NCI-H345 treated with DMSO at 0.1 percent for 48 hours (cell line): ENCODE measurements at regions not wholly inside any gene's neighbourhood (a gene's known extent, or its start where the extent isn't known, plus 50 kb on each side); places are given as distances from the start of the nearest gene placed in this dataset.
"Not testable (repeated sequence)": the region's sequence is repeated elsewhere in the genome, so short reads cannot be mapped to it uniquely, and the experiment has no call there.

Experiments
- DNase-seq: peaks from one replicate; lab custom pipeline; 2025; ENCODE audit not compliant: unreplicated experiment; lab: John Stamatoyannopoulos, UW

DNA sequence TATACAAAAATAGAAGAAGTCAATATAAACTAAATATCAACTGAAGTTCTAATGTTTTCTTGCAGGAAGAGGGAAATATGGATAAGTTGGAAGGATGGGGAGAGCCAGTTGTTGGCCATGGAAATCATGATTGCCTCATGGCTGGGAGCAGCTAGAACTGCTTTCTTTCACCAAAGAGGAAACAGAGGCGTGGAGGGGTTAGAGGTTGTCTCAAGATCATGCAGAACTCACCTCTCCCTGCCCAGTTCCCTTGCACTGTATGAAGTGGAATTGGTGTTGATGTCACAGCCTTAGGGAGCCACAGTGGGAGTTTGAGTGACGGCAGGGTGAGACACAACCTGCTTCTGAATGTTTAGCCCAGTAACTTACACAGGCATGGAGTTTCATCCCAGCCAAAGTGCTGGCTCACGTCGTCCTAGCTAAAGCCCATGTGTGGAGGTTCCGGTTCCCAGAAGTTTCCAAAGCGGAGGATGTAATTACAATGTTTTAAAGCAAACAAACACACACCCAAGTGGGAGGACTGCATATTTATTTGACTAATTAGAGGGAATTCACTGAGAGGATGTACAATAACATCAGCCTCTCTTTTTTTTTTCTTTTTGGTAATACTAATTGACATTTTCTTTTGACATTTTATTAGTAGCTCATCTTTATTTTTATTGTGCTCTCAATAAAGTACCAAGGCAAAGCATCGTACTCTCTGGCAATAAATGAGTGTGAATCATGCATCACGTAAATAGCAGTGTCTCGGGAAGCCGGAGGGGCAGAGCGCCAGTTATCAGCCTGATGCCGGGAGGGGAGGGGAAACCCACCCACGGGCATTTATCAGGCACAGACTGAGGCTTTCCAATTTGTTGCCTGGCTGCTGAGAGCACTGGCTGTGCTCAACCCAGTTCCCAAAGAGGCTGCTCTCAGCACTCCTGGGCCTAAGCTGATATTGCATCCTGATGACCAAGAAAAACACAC is 118.7 kb upstream of the CDH5 start:
- DNase-seq, result no peak

DNA sequence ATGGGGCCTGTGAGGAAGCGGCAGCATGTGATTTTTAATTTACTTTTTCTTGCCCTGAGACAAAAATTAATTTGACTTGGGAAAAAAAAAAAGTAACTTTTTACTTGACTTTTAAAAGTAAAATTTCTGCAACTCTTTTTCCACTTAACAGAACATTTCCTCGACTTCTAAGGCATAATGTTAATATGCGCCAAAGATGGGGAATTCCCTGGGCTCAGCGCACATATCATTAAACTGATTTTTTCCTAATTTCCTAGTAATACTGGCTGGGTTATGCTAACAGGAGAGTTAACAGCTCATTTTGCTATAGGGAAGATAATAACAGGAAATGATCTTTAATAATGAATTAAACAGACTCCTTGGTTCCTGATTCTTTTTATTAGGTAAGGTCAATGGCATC is 120.6 kb upstream of the CDH5 start:
- DNase-seq, result no peak

DNA sequence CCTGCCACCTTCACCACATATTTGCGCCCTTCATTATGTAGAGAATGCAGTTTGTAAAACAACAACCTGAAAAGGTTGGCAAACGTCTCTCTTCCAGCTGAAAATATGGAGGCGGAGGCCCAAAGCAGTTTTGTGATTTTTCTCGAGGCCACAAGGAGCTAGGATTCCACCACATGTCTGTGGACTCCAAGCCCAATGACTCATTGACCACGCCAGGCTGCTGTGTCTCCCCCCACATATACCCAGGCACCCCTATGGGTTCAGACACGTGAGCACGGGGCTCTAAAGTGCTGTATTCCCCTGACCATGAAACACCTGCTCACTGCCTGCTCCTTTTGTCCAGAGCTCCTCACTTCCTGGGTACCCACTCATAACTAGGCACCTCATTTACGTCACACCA is 121.4 kb upstream of the CDH5 start:
- no peak for DNase-seq

- DNase-seq, result no peak
These were observed 123.8 kb upstream of the CDH5 start for GRCh38 chr16:66242672-66243071.

DNA sequence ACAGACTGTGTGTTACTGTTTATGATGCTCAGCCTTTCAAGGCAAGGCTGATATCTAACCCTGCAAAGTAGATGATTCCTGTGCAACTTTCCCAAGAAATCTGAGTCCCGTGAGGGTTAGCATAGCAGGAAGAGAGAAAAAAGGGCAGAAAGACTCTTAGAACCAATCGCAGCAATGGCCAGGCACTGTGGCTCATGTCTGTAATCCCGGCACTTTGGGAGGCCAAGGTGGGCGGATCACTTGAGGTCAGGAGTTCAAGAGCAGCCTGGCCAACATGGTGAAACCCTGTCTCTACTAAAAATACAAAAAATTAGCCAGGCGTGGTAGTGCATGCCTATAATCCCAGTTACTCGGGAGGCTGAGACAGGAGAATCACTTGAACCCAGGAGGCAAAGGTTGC is 124.3 kb upstream of the CDH5 start:
- DNase-seq, result not testable (repeated sequence)

GRCh38 chr16:66240631-66241395 is 125.7 kb upstream of the CDH5 start:
- DNase-seq, result no peak

GRCh38 chr16:66240088-66240487 is 126.4 kb upstream of the CDH5 start:
- DNase-seq, result no peak

GRCh38 chr16:66238696-66239095 is 127.8 kb upstream of the CDH5 start:
- DNase-seq, result no peak

GRCh38 chr16:66236301-66236700 is 130.2 kb upstream of the CDH5 start:
- DNase-seq, result no peak

GRCh38 chr16:66231452-66232160 is 134.9 kb upstream of the CDH5 start:
- no peak for DNase-seq

DNA sequence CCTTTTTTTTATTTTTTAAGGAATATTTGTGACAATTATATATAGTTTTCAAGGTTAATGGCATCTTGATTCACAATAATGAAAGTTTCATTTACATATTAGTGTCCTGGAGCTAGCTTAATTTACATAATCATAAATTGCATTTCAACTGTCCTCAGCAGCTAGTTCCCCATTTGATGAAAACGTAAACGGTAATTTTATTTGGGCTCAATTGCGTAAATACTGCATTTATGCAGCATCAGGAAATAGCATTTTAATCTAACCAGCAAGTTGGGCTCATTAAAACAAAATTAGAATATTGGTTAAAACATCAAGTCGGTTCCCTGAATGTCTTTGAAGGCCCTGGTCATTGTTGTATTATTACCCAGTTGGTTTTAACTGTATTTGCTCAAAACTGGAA is 136.8 kb upstream of the CDH5 start:
- no peak for DNase-seq

DNA sequence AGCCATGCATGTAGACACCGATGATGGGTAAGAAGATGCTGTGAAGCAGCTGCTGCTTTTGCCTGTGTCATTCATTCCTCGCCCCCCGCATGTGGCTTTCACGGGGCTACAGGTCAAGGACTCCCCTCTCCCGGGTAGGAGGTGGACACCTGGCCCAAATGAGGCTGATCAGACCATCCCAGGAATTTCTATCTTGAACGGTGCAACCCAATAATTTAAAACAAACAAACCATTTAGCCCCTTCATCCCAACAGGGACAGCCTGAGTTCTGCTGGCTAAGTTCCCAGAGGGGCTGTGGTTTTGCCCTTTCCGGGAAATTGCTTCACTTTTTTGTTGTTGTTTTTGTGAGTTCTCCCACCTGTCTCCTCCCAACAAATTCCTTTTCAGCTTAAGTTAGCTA is 137.7 kb upstream of the CDH5 start:
- no peak for DNase-seq

DNA sequence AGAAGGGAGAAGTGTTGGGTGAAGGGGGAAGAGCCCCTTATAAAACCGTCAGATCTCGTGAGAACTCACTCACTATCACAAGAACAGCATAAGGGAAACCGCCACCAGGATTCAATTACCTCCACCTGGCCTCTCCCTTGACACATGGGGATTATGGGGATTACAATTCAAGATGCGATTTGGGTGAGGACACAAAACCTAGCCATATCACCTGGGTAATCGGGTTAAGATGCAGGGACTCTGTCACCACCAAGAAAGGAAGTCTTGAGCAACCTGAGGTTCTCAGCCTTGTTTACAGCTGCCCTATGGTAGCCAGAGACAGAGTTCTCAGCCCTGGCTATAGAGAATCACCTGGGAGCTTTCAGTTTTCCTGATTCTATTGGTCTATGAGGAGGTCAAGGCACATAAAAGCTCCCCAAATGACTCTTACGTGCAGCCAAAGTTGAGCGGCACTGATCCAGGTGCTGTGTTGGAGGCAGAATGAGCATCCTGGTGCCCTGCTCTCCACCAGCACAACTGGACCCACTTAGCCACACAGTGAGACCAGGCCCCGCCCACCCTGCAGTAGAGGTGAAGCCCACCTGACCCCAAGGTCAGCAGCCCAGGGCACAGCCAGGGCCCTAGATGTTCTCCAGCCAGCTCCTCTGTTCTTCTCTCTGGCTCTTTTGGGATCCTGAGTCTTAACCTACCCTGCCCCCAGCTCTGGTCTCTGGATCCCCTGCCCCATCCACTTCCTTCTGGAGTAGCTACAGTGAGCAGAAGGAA is 138.5 kb upstream of the CDH5 start:
- DNase-seq, result no peak

- DNase-seq, result no peak
These were observed 139.7 kb upstream of the CDH5 start for GRCh38 chr16:66226762-66227161.

GRCh38 chr16:66225696-66226095 is 140.8 kb upstream of the CDH5 start:
- no peak for DNase-seq

DNA sequence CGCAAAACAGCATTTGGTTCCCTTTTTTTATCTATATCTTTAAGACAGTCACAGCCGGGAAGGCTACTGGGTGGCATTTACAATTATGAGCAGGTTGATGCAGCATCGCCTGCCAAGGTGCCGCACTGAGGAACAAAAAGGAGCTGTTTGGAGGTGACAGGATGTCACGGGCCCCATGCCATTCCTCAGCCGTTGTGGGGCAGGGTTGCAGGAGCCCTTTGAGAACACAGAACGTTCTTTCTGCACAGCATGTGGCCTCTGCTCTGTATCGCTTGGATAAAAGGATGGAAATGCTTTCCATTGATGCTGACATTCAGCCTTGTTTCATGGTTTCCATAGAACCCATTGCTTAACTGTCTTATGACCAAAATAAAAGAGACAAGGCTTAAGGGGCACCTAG is 141.9 kb upstream of the CDH5 start:
- no peak for DNase-seq

DNA sequence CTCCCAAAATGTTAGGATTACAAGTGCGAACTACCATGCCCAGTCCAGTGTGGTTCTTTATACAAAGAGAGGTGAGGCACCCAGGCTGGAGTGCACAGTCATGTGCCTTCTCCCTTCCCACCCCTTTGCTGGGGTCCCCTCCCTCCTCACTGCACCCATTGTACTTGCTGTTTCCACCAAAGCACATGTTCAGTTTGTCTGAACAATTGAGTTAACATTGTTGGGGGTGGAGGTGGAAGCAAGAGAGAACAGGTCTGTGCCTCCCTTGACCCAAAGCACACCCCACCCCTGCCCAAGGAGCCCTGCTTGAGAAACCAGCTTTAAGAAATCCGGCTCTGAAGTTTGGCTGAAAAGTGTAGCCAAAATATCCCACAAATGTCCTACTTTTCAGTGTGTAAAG is 142.3 kb upstream of the CDH5 start:
- DNase-seq, result no peak

DNA sequence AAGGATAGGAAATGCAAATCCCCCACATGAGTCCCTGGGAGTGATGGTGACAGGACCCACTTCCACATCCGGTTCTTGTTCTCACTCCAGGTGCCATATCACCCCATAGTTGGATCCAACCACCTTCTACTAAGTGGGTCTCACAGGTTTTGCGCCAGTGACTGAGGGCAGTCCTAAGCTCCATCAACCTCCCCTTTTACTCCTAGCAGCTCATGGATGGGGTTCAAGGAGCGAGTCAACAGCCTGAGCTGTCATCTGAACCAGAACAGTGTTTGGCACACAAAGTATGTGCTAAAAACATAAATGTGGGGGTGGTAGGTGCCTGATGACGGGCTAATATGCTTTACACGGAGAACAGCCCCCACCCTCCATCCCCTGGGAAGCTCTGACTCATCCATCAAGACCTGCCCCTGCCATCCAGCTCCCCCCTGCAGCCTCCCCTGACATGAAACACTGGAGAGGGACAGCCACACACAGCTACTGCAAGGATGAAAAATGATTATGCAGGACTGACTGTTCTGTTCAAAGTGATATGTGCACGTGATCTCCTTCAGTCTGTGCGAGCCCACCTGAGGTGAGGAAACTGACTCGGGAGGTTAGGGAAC is 143.2 kb upstream of the CDH5 start:
- DNase-seq, result no peak

DNA sequence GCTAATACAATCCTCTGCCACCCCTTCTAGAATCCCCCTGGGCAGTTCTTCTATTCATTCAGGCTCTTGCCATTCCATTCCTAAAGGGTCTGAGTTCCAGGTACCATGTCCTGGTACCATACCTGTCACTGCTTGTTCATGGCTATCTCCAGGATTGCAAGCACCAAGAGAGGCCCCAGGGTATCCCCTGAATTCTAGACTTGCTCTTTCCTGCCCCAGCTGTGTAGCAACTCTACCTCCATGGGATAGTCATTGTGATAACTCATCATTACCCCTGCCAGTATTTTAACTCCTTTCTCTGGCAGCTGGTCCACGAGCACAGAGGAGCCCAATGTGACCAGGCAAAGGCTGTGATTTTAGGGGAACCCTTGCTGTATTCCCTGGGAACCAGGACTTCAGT is 143.7 kb upstream of the CDH5 start:
- DNase-seq, result no peak

DNA sequence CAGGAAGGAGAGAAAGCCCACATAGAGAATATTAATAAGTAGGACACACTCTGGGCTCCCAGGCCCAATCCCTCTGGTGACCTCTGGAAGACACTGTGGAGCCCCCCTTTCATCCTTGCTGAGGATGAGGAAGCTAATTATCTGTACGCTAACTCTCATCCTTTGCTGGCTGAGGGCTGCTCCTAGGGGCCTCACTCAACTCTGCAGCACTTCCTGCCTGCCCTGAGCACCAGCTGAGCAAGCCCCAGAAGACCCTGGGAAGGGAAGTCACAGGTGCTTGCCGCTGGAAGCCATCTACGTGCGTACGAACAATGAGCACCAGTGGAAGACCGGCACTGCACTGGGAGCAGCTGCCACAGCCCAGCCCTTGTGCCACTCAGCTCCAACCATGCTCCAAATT is 145.8 kb upstream of the CDH5 start:
- no peak for DNase-seq
